IMR-90 (cell line): ENCODE measurements at regions not wholly inside any gene's neighbourhood (a gene's known extent, or its start where the extent isn't known, plus 50 kb on each side); places are given as distances from the start of the nearest gene placed in this dataset.

Experiments used
- CHD1 ChIP-seq: IDR thresholded peaks from 2 replicates; pipeline ENCODE4 v1.6.1; 2012; ENCODE audit warnings: low read depth, low read length, improper control_type of control experiment
- CTCF ChIP-seq: conservative IDR thresholded peaks from 2 replicates; pipeline ENCODE4 v1.5.1; 2012; ENCODE audit warnings: mild to moderate bottlenecking, low read depth, low read length, improper control_type of control experiment

GRCh38 chr1:184806296-184806721 is 51.7 kb upstream of the EDEM3 start:
- TF ChIP-seq CTCF, result no peak
- TF ChIP-seq CHD1, result no peak
